Hematopoietic multipotent progenitor cell (in vitro differentiated cells): ENCODE measurements at regions not wholly inside any gene's neighbourhood (a gene's known extent, or its start where the extent isn't known, plus 50 kb on each side); places are given as distances from the start of the nearest gene placed in this dataset.
"Not testable (repeated sequence)": the region's sequence is repeated elsewhere in the genome, so short reads cannot be mapped to it uniquely, and the experiment has no call there.

Experiments
- DNase-seq, 3 donors: peaks; one replicate each; pipeline ENCODE4 v3.0.0-alpha.2; 2011 to 2015; ENCODE audit warnings: low read depth in 2 of 3, low spot score in 2 of 3

DNA sequence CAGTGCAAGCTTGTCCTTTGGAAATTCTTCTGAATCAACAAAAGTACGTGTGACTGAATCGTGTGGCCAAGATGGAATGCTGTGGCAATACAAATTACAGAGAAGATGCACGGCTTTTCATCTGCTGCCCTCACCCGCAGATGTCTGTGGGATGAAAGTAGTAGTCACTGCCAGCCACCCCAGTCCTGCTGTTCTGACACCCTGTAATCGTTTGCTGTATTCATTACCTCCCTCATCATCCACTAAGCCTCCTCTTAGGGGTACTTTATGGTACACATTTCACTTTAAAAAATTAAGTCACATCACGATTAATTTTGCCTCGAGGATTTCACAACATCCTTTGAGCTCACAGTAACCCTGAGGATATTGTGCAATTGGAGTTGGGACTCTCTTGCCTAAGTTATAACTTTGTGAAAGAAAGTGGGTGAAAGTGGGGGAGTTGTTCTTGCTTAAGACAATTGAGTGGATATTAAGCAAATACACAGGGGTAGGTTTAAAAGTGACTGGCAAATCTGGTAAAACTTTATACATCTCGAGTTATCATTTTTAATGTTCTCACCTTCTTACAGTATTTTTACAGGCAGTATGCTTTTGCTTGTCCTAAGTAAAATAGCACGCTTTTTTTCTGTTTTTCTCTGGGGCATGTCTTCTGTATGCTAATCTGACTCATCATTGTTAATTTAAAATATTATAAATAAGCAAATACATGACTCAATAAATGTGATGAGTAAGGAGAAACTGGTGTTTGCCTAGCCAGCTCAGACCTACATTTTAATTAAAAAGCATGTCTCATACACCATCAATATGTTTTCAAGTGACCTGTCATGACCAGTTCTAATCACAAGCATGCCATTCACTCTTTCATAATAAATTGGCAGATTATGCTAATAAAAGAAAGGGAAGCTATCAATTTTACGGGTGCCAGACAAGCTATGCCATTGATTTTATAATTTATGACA, 680.9 kb downstream of the IRS1 start:
- DNase-seq, result peak in 1 of 3 donors; percentile 12

DNA sequence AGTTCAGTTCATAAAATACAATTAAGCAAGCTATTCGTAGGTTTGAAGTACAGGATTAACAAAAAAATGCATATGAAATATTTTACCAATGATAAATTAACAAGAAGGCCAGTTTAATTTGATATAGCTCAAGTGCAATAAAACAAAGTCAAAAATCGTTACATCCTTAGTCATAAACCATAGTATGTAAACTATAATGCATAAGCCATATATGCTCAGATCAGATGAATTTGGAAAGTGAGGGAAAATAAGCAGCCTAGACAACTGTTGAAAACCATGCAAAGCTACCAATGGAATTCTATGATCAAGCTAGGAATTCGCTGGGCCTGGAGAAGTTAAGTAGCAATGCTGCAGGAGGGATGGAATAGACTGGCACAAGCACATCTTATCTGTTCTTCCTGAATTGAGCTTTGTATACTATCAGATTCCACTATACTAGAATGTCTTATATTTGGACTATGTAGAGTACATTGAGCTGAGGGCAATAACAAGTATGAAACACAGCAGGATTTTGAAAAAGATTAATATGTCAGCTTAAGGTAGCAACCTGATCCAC, 682.0 kb downstream of the IRS1 start:
- DNase-seq, result no peak

DNA sequence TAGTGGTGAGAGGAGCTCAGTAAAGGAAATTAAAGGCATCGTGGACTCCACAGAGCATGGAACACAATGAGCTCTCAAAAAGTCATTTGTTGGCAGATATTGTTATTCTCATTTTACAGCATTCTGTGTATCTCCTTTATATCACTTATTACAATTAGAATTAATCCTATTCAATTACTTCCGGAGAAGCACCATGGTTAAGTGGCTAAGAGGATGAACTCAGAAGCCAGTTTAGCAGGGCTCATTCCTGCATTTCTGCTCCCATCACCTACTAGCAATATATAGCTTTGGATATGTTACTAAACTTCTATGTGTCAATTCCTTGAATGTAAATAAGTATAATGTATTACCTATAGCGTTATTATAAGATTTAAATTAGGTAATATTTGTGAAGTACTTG, 683.3 kb downstream of the IRS1 start:
- DNase-seq, result no peak

DNA sequence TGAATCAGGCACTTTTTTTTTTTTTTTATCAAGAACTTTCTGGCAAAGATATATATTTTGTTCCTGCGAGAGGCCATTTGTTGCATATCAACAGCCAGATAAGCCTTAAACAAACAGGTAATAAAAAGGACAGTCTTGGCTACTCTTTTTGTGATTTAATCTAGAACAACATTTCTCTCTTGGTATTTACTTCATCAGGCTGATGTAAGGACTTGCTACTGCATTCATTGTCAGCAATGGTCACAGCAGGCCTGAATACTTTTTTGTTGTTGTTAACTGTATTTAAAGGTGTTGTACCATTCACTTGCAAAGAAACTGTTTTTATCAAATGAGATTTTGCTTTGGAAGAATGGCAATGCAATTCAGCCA, 683.8 kb downstream of the IRS1 start:
- DNase-seq, result no peak

DNA sequence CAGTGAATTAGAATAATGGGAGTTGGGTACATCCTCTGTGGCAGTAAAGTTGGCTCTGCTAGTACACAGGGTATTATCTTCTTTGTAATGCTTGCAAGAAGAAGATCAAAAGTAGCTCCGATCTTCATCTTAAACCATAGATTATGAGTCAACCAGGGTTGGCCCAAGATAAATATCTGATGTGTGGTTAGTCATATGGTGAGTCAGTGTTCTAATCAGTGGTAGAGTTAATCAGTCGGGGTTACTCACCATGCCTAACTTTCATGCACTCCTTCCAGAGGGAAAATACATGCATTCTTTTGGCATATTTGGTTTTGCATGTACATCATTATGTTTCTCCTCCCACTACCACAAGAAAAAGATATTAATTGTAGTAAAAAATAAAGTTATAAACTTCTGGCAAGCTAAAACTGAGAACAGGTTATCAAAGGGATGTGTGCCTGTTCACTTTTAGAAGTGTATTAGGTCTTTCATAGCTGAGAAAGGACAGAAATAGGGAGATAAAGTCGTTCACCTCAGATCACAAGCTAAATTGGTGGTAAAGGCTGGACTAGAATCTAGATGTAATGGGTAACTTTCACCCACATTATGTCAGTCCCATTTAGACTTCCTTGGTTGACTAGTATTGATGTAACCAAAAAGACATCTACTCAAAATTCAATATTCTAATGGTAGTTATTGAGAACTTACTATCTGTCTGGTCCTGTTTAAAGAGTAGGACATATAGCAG, 684.4 kb downstream of the IRS1 start:
- DNase-seq, result no peak

DNA sequence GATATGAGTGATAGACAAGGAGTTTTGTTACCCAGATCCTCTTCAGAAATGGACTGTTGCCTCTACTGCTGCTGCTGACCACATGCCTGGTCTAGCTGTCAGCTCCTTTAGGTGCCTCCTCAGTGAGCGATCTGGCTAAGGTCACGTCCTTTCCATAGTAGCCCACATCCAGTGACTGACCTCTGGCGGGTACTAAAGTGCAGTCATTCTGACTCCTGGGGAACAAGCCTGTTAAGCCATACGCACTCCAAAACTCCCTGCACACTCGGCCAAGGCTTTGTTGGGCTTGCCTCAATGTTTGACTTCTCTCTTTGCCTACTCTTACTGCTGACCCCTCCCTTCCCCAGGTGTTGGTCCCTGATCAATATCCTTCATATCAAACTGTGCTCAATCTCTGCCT, 685.2 kb downstream of the IRS1 start:
- DNase-seq, result no peak

DNA sequence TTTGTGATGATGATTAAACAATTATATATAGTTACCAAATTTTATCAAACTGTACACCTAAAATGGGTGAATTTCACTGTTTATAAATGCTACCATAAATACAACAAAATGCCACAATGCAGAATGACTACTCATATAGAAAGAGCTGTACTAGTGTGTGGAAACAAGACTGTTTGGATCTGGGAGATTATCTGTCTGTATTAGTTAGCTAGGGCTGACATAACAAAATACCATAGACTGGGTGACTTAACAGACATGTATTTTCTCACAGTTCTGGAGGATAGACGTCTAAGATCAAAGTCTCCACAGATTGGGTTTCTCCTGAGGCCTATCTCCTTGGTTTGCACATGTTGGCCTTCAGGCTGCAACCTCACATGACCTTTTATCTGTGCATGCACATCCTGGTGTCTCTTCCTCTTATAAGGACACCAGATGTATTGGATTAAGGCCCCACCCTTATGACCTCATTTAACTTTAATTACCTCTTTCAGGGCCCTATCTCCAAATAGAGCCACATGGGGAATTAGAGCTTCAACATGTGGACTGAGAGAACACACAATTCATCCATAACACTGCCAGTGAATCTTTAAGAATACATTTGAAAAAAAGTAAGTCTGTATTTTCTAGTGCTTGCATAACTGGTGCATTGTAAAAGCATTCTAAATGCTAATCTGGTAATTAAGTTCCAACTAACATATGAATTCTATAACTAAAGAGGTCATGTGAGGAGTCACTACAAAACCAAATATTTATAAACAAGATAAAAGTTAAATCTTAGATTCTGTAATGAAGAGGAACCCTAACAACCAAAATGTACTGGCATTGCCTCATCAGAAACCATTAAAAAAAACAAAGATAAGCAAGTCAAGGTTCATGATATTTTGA, 699.6 kb downstream of the NYAP2 start:
- DNase-seq, result no peak

DNA sequence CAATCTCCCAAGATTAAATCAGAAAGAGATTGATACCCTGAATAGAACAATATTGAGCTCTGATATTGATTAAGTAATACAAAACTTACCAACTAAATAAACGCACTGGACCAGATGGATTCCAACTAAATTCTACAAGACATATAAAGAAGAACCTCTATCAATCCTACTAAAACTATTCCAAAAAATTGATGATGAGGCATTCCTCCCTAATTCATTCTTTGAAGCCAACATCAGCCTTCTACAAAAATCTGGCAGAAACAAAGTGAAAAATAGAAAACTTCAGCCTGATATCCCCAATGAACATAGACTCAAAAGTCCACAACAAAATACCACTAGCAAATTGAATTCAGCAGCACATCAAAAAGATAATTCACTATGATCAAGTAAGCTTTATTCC, 695.5 kb downstream of the NYAP2 start:
- no peak for DNase-seq

DNA sequence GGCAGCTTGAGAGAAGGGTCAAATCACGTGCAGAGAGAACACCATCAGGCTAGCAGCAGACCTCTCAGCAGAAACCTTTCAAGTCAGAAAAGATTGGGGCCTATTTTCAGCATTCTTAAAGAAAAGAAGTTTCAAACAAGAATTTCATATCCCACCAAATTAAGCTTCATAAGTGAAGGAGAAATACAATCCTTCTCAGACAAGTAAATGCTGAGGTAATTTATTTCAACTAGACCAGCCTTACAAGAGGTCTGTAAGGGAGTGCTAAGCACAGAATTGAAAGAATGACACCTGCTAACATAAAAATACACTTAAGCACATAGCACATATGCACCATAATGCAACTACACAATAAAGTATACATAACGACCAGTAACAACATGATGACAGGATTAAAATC, 693.9 kb downstream of the NYAP2 start:
- no peak for DNase-seq

DNA sequence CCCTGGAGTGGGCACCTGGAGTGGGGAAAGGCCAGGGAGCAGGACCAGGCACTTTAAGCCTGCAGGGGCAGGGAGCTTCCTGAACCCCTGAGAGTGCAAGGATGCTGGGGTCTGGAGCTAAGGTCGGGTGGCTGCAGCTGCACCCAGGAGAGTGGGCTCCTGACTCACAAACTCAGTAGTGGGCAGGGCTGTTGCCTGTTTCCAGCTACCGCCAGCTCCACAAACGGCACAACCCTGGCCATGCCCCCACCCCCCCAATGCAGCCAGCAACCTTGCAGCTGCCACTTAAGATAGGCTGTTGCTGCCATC, 688.8 kb downstream of the NYAP2 start:
- no peak for DNase-seq

DNA sequence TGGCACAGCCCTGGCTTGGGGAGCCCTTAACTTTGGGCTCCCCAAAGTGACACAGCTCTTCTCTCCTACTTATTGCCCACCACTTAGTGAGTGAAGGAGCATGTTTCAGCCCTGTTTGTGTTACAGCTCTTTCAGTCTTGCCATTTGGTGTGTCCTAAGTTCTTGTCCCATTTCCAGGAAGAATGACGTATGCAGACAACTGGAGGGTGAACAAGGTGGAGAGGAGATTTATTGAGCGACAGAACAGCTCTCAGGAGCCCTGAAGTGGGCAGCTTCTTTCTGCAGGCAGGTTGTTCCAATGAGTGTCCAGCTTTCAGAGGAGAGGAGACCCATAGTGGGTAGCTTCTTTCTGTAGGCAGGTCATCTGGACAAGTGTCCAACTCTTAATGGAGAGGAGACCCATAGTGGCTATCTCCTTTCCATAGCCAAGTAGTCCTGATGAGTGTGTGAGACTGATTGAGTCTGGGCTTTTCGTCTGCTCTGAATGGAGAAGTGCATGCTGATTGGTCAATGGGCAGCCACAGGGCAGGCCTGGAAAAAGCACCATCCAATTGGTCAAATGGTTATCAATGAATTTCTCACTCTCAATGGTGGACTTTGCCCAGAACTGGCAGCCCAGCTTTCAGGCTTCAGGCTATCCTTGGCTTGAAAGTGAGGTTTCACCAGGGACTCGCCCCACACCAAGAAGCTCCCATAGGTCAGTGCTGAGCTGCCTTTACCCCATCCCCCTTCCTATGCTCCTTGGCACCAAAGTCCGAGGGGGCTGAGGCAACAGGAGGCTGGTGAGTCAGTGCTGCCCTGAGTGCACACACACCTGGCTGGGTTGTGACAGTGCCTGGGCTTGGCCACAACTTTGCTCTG, 688.2 kb downstream of the NYAP2 start:
- DNase-seq, result no peak

DNA sequence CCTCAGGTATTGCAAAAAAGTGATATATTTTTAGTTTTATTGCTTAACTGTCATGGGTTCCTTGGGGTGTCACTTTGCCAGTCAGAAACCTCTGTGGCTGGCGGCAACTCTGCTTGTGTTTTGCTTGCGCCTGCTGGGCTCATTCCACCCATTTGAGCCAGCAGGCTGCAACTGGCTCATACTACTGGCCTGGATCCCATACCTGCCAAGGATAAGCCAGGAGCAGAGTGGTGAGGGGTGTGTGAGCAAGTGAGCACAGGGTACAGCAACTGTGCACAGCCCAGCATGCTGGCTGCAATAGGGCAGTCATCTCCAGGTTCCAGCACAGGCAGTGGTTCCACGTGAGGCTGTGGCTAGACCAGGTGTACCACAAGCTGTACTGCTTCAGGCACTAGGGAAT, 687.5 kb downstream of the NYAP2 start:
- no peak for DNase-seq

DNA sequence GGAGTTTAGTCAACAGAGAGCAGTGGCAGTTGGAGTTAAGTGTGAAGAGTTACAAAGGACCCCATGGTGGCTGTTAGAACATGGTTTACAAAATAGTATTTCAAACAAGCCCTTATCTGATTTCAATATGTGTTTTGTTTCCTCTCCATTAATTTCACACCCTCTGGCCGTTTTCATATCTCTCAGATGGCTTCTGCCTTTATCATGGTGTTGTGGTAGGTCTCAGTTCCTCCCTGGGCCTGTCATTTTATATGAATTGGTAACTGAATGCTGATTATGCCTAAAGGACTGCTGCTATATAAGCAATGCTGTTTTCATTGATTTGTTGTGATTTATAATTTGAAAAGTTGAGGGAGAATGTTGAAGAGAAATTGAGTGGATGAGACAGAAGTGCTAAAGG, 686.7 kb downstream of the NYAP2 start:
- DNase-seq, result peak in 1 of 3 donors; percentile 1

DNA sequence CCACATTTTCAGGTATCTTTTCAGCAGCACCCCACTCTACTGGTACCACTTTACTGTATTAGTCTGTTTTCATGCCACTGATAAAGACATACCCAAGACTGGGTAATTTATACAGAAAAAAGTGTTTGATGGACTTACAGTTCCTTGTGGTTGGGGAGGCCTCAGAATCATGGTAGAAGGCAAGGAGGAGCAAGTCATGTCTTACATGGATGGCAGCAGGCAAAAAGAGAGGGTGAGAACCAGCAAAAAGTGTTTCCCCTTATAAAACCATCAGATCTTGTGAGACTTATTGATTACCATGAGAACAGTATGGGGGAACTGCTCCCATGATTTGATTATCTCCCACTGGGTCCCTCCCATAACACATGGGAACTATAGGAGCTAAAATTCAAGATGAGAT, 685.9 kb downstream of the NYAP2 start:
- DNase-seq, result not testable (repeated sequence)

DNA sequence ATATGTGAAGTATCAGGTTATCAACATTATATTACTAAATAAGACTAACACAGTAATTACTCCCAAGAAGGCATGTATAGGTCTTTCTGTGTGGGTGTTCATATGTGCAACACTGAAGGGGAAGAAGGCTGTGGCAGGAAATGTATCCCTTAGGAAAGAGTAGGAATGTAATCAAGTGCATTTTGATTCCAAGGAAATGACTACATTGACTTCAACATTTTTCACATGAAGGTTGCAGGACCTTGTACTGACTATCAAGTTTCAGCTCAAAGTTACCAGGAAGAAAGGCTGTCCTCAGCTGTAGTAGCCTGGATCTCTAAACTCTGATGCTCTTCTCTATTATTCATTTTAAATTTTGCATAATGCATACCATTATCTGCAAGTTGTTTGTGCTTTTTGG, 680.8 kb downstream of the NYAP2 start:
- no peak for DNase-seq

DNA sequence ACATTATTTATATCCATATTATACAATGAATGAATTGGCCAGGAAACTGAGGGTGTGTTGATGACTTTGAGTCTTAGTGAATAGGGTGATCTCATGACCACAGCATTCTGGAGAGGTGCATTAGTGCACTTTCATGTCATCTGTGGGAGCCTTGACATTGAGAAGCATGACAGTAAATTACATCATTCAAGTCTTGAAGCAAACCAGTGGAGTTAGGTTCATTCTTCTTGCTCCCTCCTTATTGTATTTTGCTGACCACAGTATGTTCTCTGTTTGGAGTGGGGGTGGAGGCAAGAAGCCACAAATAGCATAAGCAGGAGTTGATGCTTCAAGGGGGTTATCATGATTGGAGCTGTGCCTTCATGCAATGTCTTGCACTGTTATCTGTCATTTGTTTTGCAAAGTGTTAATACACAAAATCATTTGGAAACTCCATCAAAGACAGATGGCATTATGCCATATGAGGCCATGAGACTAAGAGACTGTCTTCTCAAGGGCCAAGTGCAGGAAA, 680.2 kb downstream of the NYAP2 start:
- no peak for DNase-seq

DNA sequence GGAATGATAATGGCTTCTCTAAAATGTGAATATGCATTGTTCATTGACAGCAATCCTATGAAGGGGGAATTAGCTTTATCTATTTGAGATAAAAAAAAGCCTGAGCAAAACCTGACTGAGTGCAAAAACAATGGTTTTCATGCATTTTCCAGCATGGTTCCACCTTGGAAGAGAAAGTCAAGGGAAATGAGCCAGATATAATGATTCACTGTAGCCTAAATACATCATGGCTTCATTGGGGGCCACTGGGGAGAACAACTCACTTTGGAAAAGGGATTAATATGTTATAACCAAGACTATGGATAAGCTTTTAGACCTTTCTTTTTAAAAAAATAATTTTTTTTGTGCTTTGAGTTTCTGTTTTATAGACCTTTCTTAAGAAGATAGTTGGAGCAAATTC, 679.7 kb downstream of the NYAP2 start:
- no peak for DNase-seq

DNA sequence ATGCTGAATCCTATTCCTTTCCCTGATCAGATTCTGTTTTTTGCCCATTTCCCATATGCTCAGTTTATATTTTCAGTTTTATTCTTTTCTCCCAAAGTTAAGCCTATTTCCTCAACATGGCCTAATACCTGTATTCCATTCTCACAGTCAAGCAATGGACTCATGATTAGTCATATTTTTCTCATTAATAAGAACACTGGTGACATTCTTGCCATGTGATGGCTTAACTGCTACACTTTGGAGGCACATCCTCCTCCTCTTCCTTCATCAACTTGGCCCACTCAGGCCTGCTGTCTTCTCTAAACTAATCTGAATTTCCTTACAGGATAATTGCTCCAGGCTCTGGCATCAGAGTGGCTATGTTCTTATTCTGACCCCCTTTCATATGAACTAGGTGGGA, 679.2 kb downstream of the NYAP2 start:
- DNase-seq, result no peak

DNA sequence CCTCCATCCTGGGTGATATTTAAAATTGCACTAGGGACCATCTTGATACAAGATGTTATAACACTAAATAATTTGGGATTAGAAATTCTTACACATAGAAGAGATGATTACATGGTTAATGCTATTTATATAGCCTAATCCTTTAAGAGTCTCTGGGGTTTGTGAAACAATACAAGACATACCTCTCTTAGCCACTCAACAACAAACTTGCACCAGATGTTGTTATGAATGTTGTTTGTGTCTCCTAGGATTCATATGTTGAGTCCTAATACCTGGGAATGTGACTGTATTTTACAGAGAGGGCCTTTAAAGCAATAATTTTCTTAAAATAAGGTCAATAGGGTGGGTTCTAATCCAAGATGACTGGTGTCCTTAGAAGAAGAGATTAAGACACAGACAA, 678.3 kb downstream of the NYAP2 start:
- no peak for DNase-seq

DNA sequence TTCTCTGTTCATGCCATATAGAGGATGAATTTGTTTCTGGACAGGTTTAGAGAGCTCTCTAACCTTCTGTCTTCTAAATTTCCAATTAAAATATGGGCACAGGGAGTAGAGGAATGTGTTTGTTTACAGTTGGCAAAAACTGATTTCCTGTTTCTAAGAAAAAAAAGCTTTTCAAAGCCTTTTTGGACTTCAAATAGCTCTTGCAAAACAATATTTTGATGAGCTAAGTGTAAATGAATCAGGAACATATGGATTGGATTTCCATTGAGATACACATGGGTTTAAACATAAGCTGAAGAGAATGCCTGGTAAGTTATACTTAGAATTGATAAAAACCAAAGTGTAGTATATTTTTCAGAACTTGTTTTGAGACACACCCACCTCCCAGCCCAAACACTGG, 677.5 kb downstream of the NYAP2 start:
- DNase-seq, result no peak
